HG02884 (cell line): ENCODE measurements at regions not wholly inside any gene's neighbourhood (a gene's known extent, or its start where the extent isn't known, plus 50 kb on each side); places are given as distances from the start of the nearest gene placed in this dataset.
"Not testable (repeated sequence)": the region's sequence is repeated elsewhere in the genome, so short reads cannot be mapped to it uniquely, and the experiment has no call there.

Experiments used
- ATAC-seq: cut with Tn5 transposase; IDR thresholded peaks from one replicate; pipeline ENCODE4 v1.9.1; 2021; ENCODE audit warnings: mild to moderate bottlenecking, moderate library complexity; ENCODE audit not compliant: unreplicated experiment

DNA sequence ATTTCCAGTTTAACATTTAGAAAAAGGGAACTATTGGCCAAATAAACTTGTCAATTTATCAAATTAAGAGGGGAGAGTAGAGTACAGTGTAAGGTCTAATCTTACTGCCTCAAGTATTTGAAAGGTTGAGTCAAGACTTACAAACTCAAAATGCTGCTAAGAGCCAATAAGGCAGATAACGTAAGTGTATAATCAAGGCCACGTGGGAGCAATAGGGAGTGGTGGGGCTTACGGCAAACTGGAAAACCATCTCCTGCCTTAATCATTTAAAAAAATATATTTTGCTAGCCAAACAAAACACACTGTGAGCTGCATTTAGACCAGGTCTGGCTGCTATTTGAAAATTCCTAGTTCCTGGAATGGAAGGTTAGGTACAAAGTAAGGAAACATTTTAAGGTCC lies 107.3 kb upstream of the FRMD4B start:
- no peak for ATAC-seq

DNA sequence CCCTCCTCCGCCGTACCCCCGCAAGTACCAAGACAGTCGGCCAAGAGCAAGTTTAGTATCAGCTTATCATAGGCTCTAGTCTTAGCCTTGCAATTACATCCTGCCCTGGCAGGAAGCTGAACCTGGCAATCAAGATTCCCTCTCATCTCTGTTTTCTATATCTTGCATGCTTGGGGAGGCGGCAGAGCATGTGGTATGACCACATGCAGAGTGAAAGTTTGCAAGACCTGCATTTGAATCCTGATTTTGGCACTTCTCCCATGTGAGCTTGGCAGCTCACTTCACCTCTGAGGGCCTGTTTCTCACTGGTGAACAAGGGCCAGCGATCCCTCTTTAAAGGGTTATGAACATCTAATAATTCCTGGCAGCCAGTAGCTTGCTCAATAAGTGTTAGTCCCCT lies 106.1 kb upstream of the FRMD4B start:
- ATAC-seq: no peak

DNA sequence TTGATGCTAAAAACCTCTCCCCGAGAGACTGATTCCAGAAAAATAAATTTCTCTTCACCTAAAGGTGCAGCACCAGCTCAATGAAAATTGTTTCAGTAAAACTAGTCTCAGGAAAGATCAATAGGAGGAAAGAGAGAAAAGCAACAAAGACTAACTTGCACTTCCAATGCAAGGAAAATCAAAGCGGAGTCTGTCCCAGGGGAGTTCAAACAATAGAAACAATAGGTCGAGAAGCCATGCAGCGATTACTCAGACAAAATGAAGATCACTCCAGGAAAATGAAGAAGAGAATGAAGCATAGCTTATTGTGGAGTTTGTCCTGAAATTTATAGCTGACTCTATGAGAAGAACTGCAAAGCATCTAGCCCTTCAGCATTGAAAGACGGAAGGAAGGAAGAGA lies 105.1 kb upstream of the FRMD4B start:
- no peak for ATAC-seq

DNA sequence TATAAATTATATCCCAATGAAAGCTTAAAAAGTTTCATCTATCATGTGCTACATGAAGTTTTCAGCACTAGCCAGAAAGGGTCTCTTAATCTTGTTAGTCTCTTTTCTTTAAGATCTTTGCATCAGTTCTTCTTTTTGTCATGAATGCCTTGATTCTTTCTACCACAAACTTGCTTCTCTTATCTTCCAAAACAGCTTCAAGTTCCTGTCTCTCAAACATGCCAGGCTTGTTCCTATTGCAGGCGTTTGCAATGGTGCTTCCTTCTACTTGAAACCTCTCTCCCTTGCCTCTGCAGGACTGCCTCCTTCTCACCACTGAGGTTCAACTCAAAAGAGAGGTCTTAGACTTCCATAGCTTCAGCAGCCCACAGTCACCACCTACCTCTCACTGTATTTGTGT lies 104.3 kb upstream of the FRMD4B start:
- no peak for ATAC-seq

DNA sequence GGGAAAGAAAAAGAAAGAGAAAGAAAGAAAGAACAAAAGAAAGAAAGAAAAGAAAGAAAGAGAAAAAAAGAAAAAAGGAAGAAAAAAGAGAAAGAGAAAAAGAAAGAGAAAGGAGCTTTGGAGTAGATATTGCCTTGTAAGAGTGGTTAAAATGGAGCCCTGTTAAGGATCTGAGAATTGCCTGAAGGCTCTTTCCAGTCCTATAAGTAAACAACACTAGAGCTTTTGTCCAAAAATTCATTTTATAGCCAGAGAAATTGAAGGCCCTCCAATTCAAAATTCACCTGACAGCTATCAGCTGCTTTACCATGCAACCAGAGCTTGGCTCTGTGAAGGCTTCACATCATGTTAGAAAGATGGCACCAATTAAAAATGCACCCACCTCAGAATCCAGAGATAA lies 102.1 kb upstream of the FRMD4B start:
- ATAC-seq: no peak

DNA sequence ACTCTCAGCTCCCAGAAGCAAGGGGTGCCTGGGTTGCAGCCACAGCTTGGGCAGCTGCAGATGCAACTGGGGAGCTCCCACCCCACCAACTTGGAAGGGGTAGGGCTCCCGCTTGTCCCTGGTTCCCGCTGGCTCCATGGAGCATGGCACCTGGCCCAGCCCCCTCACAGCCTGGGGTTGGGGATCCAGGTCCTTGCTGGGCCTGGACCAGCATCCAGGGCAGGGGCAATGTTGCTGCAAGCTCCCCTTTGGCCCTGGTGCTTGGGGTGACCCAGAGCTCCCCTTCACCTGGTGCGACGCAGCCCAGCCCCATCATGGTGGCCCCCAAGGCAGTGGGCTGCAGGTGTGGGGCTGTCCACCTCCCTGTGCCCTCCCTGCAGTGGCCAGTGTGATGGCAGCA lies 99.6 kb upstream of the FRMD4B start:
- no peak for ATAC-seq

DNA sequence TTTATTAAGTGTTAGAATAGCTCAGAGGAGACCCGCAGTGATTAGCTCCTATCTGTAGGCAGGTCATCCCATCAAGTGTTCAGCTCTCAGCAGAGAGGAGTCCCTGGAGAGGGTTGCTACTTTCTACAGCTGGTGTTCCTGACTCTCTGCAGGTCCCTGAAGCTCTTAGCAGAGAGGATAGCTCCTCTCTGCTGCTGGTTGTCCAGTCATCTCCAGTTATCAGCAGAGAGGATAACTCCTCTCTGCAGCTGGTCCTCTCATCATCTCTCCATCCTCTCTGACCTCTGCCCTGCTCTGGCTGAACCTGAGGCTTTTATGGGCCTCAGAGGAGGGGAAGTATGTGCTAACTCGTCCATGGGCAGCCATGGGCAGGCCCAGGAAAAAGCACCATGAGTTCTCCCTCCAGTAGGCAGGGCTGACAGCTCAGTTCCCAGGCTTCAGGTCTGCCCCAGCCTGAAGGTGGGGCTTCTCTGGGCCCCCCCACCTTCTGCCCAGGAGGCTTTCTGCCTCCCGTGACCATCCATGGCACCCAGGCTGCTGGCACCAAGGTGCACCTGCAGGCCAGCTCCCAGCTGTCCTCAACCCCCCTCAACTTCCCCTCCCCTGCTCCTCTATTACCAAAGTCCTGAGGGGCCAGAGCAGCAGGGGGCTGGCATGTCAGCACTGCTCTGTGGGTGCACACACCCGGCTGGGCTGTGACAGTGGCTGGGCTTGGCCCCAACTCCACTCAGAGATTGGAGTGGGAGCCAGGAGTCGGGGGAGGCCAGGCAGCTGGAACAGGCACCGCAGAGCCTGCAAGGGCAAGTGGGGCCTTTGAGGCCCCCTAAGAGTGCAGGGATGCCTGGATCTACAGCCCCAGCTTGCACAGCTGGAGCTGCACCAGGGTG lies 98.9 kb upstream of the FRMD4B start:
- ATAC-seq: no peak

DNA sequence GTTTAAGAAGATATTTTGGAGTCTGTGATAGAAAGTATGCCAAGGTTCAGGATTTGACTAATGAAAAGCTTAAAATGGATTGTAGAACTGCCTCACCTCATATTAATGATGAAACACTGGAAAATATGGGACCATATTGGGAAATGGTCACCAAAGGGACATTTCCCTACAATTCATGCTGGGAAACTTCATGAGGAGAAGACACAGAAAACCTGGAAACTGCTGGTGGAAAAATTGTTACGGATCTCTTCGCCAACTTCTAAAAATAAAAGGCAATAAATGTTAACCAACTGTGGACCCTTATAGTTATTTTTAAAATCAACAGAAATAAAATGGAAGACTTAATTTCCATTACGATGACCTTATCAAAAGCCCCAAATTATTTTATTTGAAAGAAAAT lies 97.6 kb upstream of the FRMD4B start:
- no peak for ATAC-seq

DNA sequence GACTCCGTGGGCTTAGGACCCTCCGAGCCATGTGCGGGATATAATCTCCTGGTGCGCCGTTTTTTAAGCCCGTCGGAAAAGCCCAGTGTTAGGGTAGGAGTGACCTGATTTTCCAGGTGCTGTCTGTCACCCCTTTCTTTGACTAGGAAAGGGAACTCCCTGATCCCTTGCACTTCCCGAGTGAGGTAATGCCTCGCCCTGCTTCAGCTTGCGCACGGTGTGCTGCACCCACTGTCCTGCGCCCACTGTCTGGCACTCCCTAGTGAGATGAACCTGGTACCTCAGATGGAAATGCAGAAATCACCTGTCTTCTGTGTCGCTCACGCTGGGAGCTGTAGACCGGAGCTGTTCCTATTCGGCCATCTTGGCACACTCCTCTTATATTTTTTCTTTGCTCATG lies 95.1 kb upstream of the FRMD4B start:
- ATAC-seq: not testable (repeated sequence)

DNA sequence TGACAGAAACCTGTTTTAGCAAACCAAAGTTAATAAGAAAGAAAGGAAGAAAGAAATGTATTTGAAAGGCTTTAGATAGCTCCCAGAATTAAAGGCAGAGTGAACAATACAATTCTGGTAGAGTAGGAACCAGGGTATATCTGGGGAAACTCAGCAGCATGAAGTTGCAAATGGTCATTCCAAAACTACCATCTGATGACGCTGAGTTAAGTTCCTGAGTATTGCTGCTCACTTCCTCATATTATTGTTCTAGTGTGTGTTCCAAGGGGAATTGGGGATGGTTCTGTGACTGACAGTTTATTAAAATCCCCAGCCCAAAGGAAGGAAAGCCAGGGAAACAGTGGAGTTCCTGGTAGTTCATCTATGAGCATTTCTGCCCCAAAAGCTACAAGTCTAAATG lies 88.3 kb upstream of the FRMD4B start:
- no peak for ATAC-seq

DNA sequence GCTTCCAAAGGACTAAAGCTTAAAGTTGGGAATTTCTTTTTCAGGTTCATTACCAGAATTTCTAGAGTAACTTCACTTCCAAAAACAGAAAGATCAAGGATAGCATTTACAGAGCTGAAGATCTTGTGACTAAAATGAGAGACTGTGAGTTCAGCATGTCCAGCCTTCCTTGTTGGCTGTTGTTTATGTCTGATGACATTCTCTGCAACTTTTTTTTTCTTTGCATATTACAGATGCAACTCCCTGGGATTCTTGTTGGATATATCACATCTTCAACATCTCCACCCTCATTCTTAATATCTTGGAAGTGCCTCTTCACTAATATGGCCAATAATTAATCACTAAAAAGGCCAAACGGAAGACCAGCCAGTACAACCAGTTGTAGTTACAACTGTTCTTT lies 86.2 kb upstream of the FRMD4B start:
- no peak for ATAC-seq

DNA sequence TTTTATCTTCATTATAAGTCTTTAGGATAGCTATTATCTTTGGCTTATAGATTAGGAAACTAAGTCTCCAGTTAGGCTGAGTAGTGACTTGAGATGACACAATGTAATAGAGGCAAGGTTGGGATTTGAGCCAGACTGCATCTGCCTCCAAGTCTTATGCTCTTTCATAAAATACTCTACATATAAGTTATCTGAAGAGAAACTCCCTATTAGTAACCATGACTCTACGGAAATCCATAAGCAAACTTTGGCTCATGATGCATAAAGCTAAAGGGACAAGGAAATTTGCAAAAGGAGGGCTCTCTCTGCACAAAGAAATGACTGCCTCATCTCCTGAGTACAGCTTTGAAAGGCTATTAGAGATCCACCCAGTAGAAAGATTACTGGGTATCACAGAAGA lies 77.6 kb upstream of the FRMD4B start:
- ATAC-seq: no peak

DNA sequence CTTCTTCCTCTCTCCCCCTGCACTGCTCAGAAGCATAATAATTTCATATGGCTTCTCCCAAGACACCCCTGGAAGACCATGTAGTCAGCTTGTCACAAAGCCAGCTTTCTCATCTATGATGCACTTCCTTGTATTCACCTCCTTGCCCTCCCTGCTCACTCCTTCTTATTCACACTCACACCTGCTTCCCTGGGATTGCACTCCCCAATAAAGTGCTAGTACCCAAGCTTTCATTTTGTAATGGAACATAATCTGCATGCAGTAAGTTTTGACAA lies 76.9 kb upstream of the FRMD4B start:
- ATAC-seq: no peak

DNA sequence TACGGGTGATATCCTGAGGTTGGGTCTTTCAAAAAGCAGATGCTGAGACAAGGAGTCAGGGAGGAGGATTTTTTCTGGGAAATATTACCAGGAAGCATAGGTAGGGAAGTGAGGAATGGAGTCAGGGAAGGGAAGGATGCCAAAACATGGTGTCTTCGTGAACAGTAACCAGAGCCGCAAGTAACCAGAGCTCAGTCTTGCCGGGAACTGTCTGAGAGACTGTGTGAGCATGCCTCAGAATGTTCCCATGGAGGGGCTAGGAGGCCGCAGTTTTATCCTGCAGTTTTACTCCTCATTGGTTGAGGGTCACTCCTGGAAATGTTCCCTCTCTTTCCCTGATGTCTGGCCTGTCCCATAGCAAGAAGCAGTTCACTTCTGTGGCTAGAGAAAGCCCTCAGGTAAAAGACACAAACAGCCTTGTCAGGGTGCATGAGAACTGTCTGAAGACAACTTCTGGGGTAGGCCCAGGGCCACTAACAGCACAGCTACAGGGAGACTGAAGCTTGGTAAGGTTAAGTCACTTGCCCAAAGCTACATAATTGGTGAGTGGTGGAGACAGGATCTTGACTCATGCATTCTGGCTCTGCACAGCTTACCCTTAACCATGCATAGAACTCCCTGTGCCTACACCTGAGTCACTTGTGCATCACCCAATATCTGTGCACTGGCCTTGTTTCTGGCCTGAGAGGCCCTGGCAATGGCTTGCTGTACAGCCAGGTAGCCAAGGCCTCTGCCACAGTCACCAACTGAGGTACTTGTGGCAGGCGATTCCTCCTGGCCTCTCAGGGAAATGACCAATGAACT lies 76.3 kb upstream of the FRMD4B start:
- ATAC-seq: no peak

DNA sequence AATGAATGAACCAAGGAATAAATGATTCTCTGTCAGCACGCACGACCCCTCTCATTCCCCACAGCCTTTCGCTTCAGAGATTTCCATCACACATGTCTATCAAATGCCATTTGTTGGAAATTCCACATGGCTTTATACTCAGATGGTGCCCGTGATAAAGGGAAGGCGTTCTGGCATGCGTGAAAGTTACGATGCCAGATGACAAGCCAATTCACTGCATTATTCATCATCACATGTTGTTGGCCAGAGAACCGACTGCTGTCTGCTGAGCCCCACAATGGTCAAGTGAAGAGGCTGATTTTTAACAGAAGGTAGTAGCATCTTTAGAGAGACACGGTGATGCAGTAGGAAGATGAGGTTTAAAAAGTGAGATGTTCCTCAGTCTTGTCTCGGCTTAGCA lies 74.1 kb upstream of the FRMD4B start:
- ATAC-seq: no peak

DNA sequence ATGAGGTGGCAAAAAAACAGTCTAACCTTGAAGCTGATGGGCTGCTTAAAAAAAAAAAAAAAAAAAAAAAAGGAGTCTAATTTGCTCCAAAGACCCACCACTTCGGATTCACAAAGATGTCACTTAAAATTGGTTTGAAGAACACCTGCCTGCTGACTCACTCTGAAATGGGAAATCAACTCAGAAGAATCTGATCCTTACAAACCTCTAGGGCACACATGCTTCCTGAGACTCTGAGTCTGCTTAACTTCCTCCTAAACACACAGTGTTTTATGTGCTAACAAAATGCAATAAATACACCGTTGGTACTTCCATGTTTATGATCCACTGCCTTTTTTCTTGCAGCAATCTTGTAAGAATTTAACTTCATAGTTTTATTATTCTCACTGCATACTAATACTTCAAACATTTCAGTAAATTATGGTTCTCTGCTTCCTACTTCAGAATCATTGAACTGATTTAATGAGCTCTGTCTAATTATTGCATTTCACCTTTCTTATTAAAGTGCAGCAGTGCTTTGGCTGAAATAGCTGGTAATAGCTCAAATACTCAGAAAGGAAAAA lies 73.0 kb upstream of the FRMD4B start:
- ATAC-seq: no peak

DNA sequence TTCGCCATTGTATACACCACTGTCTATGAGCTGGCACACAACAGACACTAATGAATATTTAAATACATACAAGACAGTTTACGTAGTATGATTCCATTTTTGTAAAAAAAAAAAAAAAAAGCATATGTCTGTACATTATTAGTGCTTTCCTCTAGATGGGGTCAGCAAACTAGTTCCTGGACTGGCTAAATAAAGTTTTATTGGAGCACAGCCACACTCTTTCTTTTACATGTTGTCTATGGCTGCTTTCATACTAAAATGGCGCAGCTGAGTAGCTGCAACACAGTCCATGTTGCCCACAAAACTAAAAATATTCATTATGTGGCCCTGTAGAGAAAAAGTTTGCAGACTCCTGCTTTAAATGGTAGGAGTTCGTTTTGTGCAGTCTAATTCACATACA lies 70.7 kb upstream of the FRMD4B start:
- ATAC-seq: no peak

DNA sequence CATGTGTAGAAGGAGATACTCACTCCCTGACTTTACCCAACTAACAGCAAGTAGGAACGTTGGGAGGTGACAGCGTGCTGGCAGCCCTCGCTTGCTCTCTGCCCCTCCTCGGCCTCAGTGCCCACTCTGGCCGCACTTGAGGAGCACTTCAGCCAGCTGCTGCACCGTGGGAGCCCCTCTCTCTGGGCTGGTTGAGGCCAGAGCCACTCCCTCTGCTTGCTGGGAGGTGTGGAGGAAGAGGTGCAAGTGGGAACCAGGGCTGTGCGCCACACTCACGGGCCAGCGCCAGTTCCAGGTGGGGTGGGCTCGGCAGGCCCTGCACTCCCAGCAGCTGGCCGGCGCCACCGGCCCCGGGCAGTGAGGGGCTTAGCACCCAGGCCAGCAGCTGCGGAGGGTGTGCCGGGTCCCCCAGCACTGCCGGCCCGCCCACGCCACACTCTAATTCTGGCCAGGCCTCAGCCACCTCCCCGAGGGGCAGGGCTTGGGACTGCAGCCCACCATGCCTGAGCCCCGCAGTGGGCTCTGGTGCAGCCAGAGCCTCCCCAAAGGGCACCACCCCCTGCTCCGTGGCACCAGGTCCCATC lies 68.4 kb upstream of the FRMD4B start:
- no peak for ATAC-seq

DNA sequence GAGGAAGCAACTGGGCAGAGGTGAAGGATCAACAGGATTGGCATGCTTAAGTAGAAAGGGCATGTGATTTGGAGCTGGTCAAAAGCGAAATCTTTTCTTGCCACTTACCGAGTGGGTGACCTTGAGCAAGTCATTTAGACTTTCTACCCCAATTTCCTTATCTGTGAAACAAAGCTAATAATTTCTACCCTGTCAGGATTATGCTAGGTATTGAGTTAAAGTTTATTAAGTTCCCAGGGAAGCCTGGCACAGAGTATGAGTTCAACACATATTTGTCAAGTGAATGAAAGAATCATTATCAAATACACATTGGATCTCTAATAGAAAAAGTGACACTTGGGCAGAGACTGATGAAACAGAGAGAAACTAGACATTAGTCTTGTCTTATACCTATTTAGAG lies 66.4 kb upstream of the FRMD4B start:
- no peak for ATAC-seq

DNA sequence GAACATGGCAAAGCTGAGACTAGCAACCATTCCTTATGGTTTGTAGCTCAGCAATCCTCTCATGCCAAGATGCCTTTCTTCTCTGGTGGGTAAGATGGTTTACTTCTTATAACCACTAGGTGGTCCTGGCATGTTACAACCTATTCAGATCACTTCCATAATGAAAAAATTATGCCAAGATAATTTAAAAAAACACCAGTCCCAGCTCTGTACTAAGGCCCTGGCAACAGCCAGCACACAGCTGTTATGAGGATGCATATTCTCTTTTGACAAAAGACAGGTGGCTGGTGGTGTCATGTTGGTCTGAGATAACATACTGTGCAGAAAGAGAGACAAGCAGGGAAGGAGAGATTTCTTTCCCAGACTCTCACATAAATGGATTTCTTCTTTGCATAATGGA lies 65.7 kb upstream of the FRMD4B start:
- no peak for ATAC-seq

DNA sequence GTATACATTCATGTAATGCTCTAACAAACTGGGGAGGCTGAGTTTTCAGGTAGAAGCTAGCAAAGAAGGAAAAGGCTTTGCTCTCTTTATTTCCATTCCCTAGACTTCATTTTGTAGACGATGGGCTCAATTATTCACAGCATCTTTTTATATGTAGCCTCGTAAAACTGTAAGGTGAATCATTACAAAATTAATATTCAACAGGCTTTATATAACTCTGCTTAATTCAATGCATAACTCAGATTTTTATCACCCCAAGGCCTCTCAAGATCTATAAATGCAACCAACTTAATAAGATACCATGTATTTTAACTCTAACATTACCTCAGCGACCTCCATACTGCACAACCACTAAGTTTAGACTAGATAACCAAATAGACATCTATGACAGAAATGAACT lies 63.0 kb upstream of the FRMD4B start:
- no peak for ATAC-seq
